Panc1 (cell line): ENCODE measurements at regions not wholly inside any gene's neighbourhood (a gene's known extent, or its start where the extent isn't known, plus 50 kb on each side); places are given as distances from the start of the nearest gene placed in this dataset.

Source experiments
- ATAC-seq: fragments of 200-7000 bp; cut with Tn5 transposase; 2 replicates; pipeline ENCODE4 v1.9.1; 2020; ENCODE audit warnings: mild to moderate bottlenecking, moderate library complexity
- BruUV-seq: library from RNA; stranded (reverse); fragments of 400-500 nt; replicated peaks from 2 replicates; lab custom pipeline; 2021; lab: Mats Ljungman, UMichigan
- CTCF ChIA-PET: fragments of 300-600 bp; sonication (Branson Sonifier 250); formaldehyde crosslinking; loops from one replicate; lab custom pipeline; 2022; ENCODE audit warnings: antibody characterized with exemption; lab: Charles Lee
- POLR2A ChIA-PET: fragments of 300-600 bp; sonication (Branson Sonifier 250); formaldehyde crosslinking; loops from one replicate; lab custom pipeline; 2022; ENCODE audit warnings: antibody characterized with exemption; lab: Charles Lee
- DNase-seq: peaks from one replicate; pipeline ENCODE4 v3.0.0-alpha.2; 2010; ENCODE audit warnings: low read depth, low spot score
- H3K27ac ChIP-seq: 2 replicates; pipeline ENCODE4 v1.5.1; 2011; ENCODE audit warnings: mild to moderate bottlenecking, low read length, inconsistent platforms
- H3K27me3 ChIP-seq: fragments of 200-500 bp; sonication (Bioruptor generic); 2 replicates; pipeline ENCODE4 v1.6.0; 2014; ENCODE audit warnings: low read length, inconsistent platforms; ENCODE audit not compliant: control insufficient read depth, insufficient read depth
- H3K36me3 ChIP-seq: fragments of 200-500 bp; sonication (Bioruptor generic); 2 replicates; pipeline ENCODE4 v1.5.1; 2014; ENCODE audit warnings: inconsistent platforms, mild to moderate bottlenecking, low read length, moderate library complexity; ENCODE audit not compliant: control insufficient read depth, insufficient read depth
- H3K4me1 ChIP-seq: 2 replicates; pipeline ENCODE4 v1.5.1; 2011; ENCODE audit warnings: inconsistent platforms, mild to moderate bottlenecking, low read length, moderate library complexity; ENCODE audit not compliant: control insufficient read depth, insufficient read depth
- H3K4me3 ChIP-seq, 2 experiments: 2 replicates each; pipeline ENCODE4 v1.5.1; 2011 to 2012; ENCODE audit warnings: low read depth in 2 of 2, low read length in 2 of 2, mild to moderate bottlenecking in 2 of 2, inconsistent platforms in 1 of 2, moderate library complexity in 1 of 2
- H3K9me3 ChIP-seq: fragments of 200-500 bp; sonication (Bioruptor generic); 2 replicates; pipeline ENCODE4 v1.5.1; 2014; ENCODE audit warnings: low read depth, mild to moderate bottlenecking, inconsistent platforms, low read length, moderate library complexity; ENCODE audit not compliant: control insufficient read depth, insufficient read depth
- POLR2AphosphoS5 ChIP-seq: IDR thresholded peaks from 2 replicates; pipeline ENCODE4 v1.6.1; 2012; ENCODE audit warnings: mild to moderate bottlenecking, low read depth, low read length, moderate library complexity
- SIN3A ChIP-seq: IDR thresholded peaks from 2 replicates; pipeline ENCODE4 v1.6.1; 2012; ENCODE audit warnings: low read depth, mild to moderate bottlenecking, low read length, moderate library complexity, borderline replicate concordance; ENCODE audit not compliant: insufficient read depth
- TCF7L2 ChIP-seq: IDR thresholded peaks from 2 replicates; pipeline ENCODE4 v1.6.1; 2011; ENCODE audit warnings: mild to moderate bottlenecking, low read depth, low read length, inconsistent platforms
- in situ Hi-C: cut with HindIII; loops from 2 replicates; pipeline ENCODE4 v1.10.0; 2016; ENCODE audit warnings: low sequenced_read_pairs, low pct_unique_long_range_greater_than_20kb
- intact Hi-C: fragments of 100-400 bp; cut with micrococcal nuclease; formaldehyde crosslinking; loops from one replicate; pipeline ENCODE4 v1.10.0; 2022; ENCODE audit not compliant: unreplicated experiment
- TF ChIP-seq, protein P1 (sequence below): fragments of 450-650 bp; IDR thresholded peaks from 2 replicates; pipeline ENCODE4 v1.5.1; 2017; ENCODE audit warnings: mild to moderate bottlenecking
- TF ChIP-seq, protein P2 (sequence below), 2 experiments: IDR thresholded peaks; 2 replicates each; pipeline ENCODE4 v1.6.1; 2011 to 2012; ENCODE audit warnings: low read depth in 2 of 2, control low read depth in 1 of 2, low read length in 1 of 2, mild to moderate bottlenecking in 1 of 2, moderate library complexity in 1 of 2; ENCODE audit not compliant: insufficient read depth in 1 of 2

DNA sequence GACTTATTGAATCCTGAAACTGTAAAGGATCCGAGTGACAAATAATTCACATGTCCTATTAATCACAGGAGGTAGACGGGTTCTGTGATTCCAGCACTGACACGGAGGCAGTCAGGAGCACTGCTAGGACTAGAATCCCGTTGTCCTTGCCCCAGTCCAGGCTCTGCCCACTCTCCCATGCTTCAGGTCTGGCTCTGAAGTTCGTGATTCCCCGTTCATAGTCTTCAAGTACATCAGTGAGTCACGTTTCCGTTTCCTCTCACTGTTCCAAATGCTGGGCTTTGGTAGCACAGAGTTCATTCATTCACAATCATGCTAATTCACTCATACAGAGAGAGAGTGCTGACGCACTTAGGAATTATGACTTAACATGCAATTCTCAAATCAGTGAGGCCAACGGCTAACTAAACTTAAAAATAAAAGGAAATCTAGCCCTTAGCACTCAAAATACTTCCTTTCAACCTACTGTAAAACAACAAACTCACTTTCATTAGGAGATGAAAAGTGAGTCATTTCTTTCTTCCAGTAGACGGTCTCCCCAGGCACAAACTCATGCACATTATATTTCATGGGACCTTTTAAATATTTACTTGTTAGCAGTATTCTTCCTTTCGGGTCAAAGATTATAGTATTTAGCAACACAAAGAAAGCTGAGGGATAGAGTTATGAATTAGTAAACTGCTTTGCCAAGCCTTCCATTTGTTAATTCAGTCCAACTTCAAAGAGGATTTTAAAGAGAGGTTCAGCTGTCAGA, 94.0 kb upstream of the NHSL1 start:
- no peaks in the 10 kb centered on the region for H3K27me3 ChIP-seq
- intact Hi-C loops = loop anchor here (10.0 kb wide), 2 partner anchors 92 to 478 kb away; no protein-coding TSS in a partner anchor
- H3K36me3 ChIP-seq = no peaks in the 10 kb centered on the region
- POLR2A ChIA-PET = interaction anchor here (0.6 kb wide), 1 partner anchor 46 kb away, joined by 7 read pairs; no protein-coding TSS in a partner anchor
- no peaks in the 10 kb centered on the region for H3K9me3 ChIP-seq
- DNase-seq (peak; percentile 82), ATAC-seq (peak; percentile 92)
- peak overlapping the region; percentile 13 to 53 for H3K4me3 ChIP-seq
- H3K27ac ChIP-seq = peak overlapping the region; percentile 84
- in situ Hi-C loops = no loop called here
- TF ChIP-seq, protein P1, sequence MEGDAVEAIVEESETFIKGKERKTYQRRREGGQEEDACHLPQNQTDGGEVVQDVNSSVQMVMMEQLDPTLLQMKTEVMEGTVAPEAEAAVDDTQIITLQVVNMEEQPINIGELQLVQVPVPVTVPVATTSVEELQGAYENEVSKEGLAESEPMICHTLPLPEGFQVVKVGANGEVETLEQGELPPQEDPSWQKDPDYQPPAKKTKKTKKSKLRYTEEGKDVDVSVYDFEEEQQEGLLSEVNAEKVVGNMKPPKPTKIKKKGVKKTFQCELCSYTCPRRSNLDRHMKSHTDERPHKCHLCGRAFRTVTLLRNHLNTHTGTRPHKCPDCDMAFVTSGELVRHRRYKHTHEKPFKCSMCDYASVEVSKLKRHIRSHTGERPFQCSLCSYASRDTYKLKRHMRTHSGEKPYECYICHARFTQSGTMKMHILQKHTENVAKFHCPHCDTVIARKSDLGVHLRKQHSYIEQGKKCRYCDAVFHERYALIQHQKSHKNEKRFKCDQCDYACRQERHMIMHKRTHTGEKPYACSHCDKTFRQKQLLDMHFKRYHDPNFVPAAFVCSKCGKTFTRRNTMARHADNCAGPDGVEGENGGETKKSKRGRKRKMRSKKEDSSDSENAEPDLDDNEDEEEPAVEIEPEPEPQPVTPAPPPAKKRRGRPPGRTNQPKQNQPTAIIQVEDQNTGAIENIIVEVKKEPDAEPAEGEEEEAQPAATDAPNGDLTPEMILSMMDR = no peak
- TF ChIP-seq SIN3A (no peak), POLR2AphosphoS5 (no peak), TCF7L2 (no peak)
- TF ChIP-seq, protein P2, sequence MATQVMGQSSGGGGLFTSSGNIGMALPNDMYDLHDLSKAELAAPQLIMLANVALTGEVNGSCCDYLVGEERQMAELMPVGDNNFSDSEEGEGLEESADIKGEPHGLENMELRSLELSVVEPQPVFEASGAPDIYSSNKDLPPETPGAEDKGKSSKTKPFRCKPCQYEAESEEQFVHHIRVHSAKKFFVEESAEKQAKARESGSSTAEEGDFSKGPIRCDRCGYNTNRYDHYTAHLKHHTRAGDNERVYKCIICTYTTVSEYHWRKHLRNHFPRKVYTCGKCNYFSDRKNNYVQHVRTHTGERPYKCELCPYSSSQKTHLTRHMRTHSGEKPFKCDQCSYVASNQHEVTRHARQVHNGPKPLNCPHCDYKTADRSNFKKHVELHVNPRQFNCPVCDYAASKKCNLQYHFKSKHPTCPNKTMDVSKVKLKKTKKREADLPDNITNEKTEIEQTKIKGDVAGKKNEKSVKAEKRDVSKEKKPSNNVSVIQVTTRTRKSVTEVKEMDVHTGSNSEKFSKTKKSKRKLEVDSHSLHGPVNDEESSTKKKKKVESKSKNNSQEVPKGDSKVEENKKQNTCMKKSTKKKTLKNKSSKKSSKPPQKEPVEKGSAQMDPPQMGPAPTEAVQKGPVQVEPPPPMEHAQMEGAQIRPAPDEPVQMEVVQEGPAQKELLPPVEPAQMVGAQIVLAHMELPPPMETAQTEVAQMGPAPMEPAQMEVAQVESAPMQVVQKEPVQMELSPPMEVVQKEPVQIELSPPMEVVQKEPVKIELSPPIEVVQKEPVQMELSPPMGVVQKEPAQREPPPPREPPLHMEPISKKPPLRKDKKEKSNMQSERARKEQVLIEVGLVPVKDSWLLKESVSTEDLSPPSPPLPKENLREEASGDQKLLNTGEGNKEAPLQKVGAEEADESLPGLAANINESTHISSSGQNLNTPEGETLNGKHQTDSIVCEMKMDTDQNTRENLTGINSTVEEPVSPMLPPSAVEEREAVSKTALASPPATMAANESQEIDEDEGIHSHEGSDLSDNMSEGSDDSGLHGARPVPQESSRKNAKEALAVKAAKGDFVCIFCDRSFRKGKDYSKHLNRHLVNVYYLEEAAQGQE (IDR thresholded peaks at IDR 0.05; ENCODE audit: insufficient read depth in 1 of 2, low read depth in 2 of 2, low read length in 1 of 2) = no peak
- H3K4me1 ChIP-seq = peaks cover 25% of the 10 kb centered on the region
- CTCF ChIA-PET = interaction anchor here (0.6 kb wide), 1 partner anchor 8 kb away, joined by 6 read pairs; no protein-coding TSS in a partner anchor
- no TSS peak for BruUV-seq

DNA sequence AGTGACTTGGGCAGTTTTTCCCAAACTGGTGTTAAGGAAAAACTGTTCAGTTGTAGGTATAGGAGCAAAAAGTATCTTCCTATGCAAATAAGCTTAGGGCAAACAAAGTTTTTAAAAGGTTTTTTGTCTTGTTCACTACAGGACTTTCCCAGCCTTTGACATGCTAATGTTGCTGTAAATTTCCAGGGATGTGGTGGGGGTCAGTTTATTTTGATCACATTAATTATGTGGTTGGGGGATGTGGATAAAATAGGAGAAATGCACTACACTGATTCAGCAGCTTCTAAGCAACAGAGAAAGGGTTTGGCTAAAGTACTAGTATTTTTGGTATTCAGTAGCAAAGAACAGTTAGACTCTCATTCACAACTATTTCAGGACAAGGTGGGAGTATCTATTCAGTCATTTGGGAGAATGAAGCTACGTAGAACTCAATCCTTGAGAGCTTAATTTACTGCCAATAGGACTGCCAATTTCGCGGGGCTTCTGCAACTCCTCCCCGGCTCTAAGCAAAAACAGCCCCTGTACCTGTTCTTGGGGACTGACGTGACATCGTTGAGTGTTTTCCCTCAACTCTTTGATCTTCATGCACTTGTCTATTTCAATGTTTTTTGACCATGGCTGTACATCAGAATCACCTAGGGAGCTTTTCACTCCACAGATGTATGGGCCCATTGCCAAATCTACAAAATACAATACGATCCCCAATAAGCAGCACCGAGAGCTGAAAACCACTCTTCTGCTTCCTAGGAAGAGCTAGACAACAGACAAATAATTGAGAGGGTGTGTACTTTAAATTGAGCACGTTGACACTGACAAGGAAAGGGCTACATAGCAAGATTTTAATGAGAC, 94.8 kb upstream of the NHSL1 start:
- no TSS peak for BruUV-seq
- Histone ChIP-seq H3K4me3 (no peak overlapping the region), H3K4me1 (peaks cover 21% of the 10 kb centered on the region), H3K36me3 (no peaks in the 10 kb centered on the region), H3K27me3 (no peaks in the 10 kb centered on the region), H3K9me3 (no peaks in the 10 kb centered on the region), H3K27ac (peak overlapping the region; percentile 84)
- TF ChIP-seq, protein P2 (IDR thresholded peaks at IDR 0.05; ENCODE audit: insufficient read depth in 1 of 2, low read depth in 2 of 2, low read length in 1 of 2) = no peak
- TF ChIP-seq SIN3A (no peak), POLR2AphosphoS5 (no peak), TCF7L2 (no peak)
- TF ChIP-seq, protein P1 = no peak
- intact Hi-C loops = loop anchor here (10.0 kb wide), 2 partner anchors 91 to 479 kb away; no protein-coding TSS in a partner anchor
- ChIA-PET CTCF (interaction anchor here (0.6 kb wide), 1 partner anchor 9 kb away, joined by 6 read pairs; no protein-coding TSS in a partner anchor), POLR2A (interaction anchor here (0.6 kb wide), 1 partner anchor 45 kb away, joined by 7 read pairs; no protein-coding TSS in a partner anchor)
- ATAC-seq (no peak), DNase-seq (no peak)
- in situ Hi-C loops = no loop called here
